HFF-Myc (cell line): ENCODE measurements at regions not wholly inside any gene's neighbourhood (a gene's known extent, or its start where the extent isn't known, plus 50 kb on each side); places are given as distances from the start of the nearest gene placed in this dataset.

Experiments used
- DNase-seq: peaks from one replicate; pipeline ENCODE4 v3.0.0-alpha.2; 2011; ENCODE audit warnings: low read depth; ENCODE audit errors: extremely low read depth
- H3K4me3 ChIP-seq: replicated peaks from 2 replicates; pipeline ENCODE4 v1.5.1; 2011; ENCODE audit warnings: low read depth, mild to moderate bottlenecking, control low read depth, low read length
- CTCF ChIP-seq: IDR thresholded peaks from 2 replicates; pipeline ENCODE4 v1.5.1; 2012; ENCODE audit warnings: mild to moderate bottlenecking, low read depth, low read length, control low read depth; ENCODE audit errors: missing control alignments

DNA sequence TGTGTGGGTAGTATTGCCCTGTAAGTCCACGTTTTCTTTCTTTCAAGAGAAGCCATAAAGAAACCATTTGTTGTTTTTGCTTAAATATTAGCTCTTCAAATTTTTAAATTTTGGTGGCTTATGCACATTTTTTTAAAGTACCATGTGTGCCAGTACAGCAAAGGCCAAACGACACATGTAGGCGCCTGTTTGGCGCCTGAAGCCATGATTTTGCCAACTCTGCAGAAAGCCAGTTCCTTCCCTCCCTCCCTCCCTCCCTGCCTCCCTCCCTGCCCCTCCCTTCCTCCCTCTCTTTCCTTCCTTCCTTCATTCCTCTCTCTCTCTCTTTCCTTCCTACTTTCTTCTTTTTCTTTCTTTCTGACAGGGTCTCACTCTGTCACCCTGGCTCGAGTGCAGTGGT, 65.9 kb upstream of the LIMCH1 start:
- no peak for TF ChIP-seq CTCF
- DNase-seq: no peak

GRCh38 chr4:41473176-41473575, 64.8 kb upstream of the LIMCH1 start:
- DNase-seq: no peak
- no peak overlapping the region for H3K4me3 ChIP-seq
- no peak for TF ChIP-seq CTCF

More for the DNA sequence above, 65.9 kb upstream of the LIMCH1 start:
- H3K4me3 ChIP-seq: no peak overlapping the region

DNA sequence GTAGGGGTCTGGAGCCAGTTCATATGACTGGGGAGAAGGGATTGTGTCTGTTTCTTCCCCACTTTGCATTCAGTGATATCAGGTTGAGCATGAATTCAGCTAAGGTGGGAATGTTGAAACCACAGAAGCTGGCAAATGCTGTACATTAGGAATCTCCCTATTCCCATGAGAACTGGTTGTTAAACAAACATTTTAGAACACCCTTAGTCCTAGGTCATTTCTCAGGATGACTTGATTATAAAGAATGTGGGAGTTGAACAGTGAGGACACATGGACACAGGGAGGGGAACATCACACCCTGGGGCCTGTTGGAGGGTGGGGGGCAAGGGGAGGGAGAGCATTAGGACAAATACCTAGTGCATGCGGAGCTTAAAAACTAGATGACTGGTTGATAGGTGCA, 62.6 kb upstream of the LIMCH1 start:
- DNase-seq: no peak
- no peak for TF ChIP-seq CTCF
- no peak overlapping the region for H3K4me3 ChIP-seq

DNA sequence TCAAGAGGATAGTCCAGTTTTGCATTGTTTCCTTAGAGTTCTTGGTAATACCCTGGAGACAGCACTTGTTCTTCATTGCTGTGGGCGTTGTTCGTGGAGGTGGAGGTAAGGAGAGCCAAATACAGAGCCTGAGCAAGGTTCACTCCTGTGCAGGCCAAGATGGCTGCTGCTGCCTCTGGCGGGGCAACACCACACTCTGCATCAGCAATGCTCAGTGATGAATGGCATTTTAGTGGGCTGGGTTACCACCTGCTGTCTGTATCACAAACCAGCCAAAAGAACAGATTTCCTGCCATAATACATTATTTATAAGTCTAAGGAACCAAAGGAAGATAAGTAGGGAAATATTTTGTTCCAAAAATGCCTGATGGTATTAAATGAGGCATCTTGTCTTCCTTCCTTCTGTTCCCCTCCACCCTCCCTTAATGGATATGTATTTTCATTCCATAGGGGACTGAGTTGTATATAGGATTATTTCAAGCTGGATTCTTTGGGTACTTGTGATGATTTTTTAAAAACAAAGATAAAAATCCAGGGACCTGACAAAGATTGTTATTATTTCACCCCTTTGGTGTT, 61.6 kb upstream of the LIMCH1 start:
- TF ChIP-seq CTCF: no peak
- DNase-seq: no peak
- H3K4me3 ChIP-seq: no peak overlapping the region

DNA sequence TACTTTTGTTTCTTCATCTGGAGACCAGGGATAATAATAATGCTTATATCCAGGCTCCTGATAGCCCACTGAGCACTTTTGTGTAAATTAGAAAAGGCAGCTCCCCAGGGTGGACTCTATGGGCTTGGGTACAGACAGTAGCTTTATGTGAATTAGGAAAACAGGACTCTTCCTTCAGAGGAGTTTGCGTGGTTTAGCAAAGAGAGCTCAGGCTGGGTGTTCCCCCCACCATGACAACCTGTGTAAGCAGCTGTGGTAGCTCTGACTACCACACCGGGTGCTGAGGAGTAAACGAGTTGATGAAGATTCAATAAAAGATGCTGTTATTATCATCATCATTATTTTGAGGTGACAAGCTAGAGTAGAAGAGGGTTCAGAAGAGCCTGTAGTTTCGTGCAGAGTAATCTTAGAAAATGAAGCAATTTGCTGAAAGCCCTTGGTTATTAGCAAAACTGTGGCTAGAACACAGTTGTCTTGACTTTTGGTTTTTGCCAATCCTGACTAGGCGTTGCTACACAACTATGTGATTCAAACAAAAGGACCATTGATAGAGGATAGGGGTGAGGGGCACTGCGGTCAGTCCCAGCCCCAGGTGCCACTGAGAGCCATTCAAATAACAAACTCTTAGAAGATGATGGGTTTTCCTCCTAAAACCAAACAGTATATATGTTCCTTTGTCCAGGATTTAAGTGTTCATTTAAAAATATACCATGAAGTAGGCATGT, 60.6 kb upstream of the LIMCH1 start:
- DNase-seq: no peak
- no peak for TF ChIP-seq CTCF
- H3K4me3 ChIP-seq: no peak overlapping the region

DNA sequence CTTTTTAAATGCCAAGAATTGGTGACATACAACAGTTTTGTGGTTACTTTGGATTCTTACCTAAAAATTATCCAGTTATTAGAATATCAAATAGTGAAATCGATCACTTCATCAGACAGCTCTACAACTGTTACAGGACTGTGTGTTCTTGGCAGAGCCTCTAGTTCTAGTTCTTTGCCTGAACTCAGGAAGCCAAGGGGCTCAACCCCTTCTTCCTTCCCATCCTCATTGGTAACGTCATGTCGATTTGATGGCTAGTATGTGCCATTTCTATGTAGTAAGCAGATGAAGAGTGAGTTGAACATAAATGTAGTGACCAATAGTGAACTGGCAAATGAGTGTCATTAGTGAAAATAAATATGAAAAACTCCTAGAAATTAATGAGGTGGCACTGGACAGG, 59.4 kb upstream of the LIMCH1 start:
- no peak for DNase-seq
- TF ChIP-seq CTCF: no peak
- H3K4me3 ChIP-seq: no peak overlapping the region
